Glutamatergic neuron (in vitro differentiated cells): ENCODE measurements at regions not wholly inside any gene's neighbourhood (a gene's known extent, or its start where the extent isn't known, plus 50 kb on each side); places are given as distances from the start of the nearest gene placed in this dataset.

Experiments
- DNase-seq: peaks from one replicate; pipeline ENCODE4 v3.0.0; 2022
- H3K27ac Mint-ChIP-seq: one replicate; pipeline ENCODE4 v1.8.0; 2020; ENCODE audit warnings: mild to moderate bottlenecking, mixed read lengths, inconsistent platforms; ENCODE audit not compliant: unreplicated experiment
- H3K27me3 Mint-ChIP-seq: one replicate; pipeline ENCODE4 v1.8.0; 2020; ENCODE audit warnings: mild to moderate bottlenecking, moderate library complexity, mixed read lengths, inconsistent platforms; ENCODE audit not compliant: unreplicated experiment
- H3K36me3 Mint-ChIP-seq: one replicate; pipeline ENCODE4 v1.8.0; 2020; ENCODE audit warnings: mild to moderate bottlenecking, mixed read lengths, inconsistent platforms; ENCODE audit not compliant: unreplicated experiment
- H3K4me1 Mint-ChIP-seq: one replicate; pipeline ENCODE4 v1.8.0; 2020; ENCODE audit warnings: mild to moderate bottlenecking, low read depth, mixed read lengths, inconsistent platforms; ENCODE audit not compliant: unreplicated experiment
- H3K4me3 Mint-ChIP-seq: one replicate; pipeline ENCODE4 v1.8.0; 2020; ENCODE audit warnings: mild to moderate bottlenecking, mixed read lengths, inconsistent platforms; ENCODE audit not compliant: unreplicated experiment
- H3K9me3 Mint-ChIP-seq: one replicate; pipeline ENCODE4 v1.8.0; 2020; ENCODE audit warnings: mild to moderate bottlenecking, moderate library complexity, mixed read lengths, inconsistent platforms; ENCODE audit not compliant: unreplicated experiment
- TF ChIP-seq, protein P1 (sequence below): fragments of 200-600 bp; sonication (generic); IDR thresholded peaks from one replicate; pipeline ENCODE4 v1.5.0; 2021; ENCODE audit not compliant: partially characterized antibody, unreplicated experiment

DNA sequence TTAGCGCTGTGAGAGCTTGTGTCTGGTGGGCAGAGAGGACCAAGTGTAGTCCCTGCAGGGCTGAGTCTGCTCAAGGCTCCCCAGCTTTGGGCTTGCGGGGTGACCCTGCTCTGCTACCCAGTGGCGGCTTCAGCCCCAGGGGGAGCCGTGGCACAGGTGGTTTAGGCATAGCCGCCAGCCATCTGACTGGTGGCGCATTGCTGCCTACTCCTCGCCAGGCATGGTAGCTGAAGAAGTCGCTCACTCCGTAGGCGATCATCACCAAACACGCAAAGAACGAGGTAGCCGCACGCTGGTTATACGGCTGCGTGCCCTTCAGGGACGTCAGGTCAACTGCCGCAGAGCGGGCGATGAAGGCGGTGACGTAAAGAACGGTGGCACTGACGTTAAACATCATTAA, 180.7 kb upstream of the DIPK2B start:
- DNase-seq: no peak
- no peaks in the 10 kb centered on the region for H3K4me1 Mint-ChIP-seq
- TF ChIP-seq, protein P1, sequence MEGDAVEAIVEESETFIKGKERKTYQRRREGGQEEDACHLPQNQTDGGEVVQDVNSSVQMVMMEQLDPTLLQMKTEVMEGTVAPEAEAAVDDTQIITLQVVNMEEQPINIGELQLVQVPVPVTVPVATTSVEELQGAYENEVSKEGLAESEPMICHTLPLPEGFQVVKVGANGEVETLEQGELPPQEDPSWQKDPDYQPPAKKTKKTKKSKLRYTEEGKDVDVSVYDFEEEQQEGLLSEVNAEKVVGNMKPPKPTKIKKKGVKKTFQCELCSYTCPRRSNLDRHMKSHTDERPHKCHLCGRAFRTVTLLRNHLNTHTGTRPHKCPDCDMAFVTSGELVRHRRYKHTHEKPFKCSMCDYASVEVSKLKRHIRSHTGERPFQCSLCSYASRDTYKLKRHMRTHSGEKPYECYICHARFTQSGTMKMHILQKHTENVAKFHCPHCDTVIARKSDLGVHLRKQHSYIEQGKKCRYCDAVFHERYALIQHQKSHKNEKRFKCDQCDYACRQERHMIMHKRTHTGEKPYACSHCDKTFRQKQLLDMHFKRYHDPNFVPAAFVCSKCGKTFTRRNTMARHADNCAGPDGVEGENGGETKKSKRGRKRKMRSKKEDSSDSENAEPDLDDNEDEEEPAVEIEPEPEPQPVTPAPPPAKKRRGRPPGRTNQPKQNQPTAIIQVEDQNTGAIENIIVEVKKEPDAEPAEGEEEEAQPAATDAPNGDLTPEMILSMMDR: no peak
- no peaks in the 10 kb centered on the region for H3K9me3 Mint-ChIP-seq
- no peak overlapping the region for H3K27ac Mint-ChIP-seq
- no peaks in the 10 kb centered on the region for H3K36me3 Mint-ChIP-seq
- H3K27me3 Mint-ChIP-seq: no peaks in the 10 kb centered on the region
- H3K4me3 Mint-ChIP-seq: no peak overlapping the region

DNA sequence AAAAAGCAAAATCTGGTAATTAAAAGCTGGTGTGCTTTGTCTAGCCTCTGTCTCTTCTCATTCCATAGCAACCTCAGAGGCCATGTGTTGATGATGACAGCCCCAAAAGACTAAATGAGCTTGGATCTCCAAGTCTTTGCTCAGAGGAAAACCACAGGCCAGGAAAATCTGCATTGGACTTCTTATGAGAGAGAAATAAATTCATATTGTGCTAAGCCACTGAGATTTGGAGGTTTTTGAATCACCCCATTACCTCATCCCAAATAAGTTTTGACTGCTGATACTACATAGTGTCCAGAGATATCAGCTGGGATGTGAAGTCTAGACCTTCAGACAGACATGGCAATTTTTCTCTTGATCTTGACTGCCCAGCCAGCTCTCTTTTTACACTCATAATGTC, 178.6 kb upstream of the DIPK2B start:
- Mint-ChIP-seq H3K27ac (no peak overlapping the region), H3K9me3 (no peaks in the 10 kb centered on the region)

DNA sequence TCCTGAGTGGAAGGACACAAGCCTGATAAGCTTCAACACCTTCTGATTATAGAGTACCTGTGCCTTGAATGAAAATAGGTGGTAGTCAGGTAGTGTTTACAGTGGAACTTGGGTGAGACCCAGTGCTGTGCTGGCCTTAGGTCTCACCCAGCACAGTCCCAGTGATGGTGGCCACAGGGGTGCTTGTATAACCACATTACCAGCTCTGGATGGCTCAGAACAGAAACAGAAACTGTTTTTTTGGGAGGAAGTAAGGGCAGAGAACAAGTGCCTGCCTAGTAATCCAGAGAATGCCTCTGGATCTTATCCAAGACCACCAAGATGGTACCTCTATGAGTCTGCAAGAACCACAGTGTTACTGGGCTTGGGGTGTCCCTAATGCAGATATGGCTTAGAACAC, 171.5 kb upstream of the DIPK2B start:
- Mint-ChIP-seq H3K9me3 (no peaks in the 10 kb centered on the region), H3K27me3 (no peaks in the 10 kb centered on the region), H3K4me1 (no peaks in the 10 kb centered on the region), H3K27ac (no peak overlapping the region), H3K4me3 (no peak overlapping the region), H3K36me3 (no peaks in the 10 kb centered on the region)
- no peak for DNase-seq
- TF ChIP-seq, protein P1: no peak

More for the DNA sequence above, 178.6 kb upstream of the DIPK2B start:
- TF ChIP-seq, protein P1: no peak
- no peak overlapping the region for H3K4me3 Mint-ChIP-seq
- no peaks in the 10 kb centered on the region for H3K36me3 Mint-ChIP-seq
- no peaks in the 10 kb centered on the region for H3K27me3 Mint-ChIP-seq
- DNase-seq: no peak
- no peaks in the 10 kb centered on the region for H3K4me1 Mint-ChIP-seq

DNA sequence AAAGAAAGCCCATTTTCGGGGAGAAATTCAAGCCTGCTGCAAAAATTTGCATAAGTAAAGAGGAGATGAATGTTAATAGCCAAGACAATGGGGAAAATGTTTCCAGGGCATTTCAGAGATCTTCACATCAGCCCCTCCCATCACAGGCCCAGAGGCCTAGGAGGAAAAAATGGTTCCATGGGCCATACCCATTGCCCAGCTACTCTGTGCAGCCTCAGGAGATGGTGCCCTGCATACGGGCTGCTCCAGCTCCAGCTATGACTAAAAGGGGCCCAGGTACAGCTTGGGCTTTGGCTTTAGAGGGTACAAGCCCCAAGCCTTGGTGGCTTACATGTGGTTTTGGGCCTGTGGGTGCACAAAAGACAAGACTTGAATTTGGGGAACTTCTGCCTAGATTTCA, 168.0 kb upstream of the DIPK2B start:
- Mint-ChIP-seq H3K9me3 (peaks cover 2% of the 10 kb centered on the region), H3K27ac (no peak overlapping the region)

DNA sequence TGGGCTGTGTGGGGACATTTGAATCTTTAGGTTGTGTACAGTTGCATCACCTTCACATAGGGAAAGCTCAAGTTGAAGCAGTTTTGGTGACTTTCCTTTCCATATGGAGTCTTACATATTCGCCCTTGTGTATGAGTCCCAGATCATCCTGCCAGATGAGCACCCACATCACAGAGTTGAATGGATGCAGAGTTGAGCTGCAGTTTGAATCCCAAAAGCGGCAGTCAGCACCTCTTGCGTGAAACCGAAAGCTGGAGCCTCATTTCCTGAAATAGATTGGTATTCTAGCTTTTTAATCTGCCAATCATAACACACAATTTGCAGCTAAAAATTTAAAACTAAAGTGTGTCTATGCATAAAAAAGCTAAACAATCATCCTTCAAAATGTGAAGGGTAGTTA, 162.9 kb upstream of the DIPK2B start:
- no peak overlapping the region for H3K4me3 Mint-ChIP-seq
- TF ChIP-seq, protein P1: no peak
- no peak for DNase-seq
- no peaks in the 10 kb centered on the region for H3K36me3 Mint-ChIP-seq
- no peaks in the 10 kb centered on the region for H3K27me3 Mint-ChIP-seq
- H3K4me1 Mint-ChIP-seq: no peaks in the 10 kb centered on the region
- H3K9me3 Mint-ChIP-seq: peaks cover 2% of the 10 kb centered on the region
- no peak overlapping the region for H3K27ac Mint-ChIP-seq

More for the DNA sequence above, 168.0 kb upstream of the DIPK2B start:
- Mint-ChIP-seq H3K36me3 (no peaks in the 10 kb centered on the region), H3K4me1 (no peaks in the 10 kb centered on the region), H3K27me3 (no peaks in the 10 kb centered on the region), H3K4me3 (no peak overlapping the region)
- TF ChIP-seq, protein P1: no peak
- DNase-seq: no peak
